ENCODE measurements at regions not wholly inside any gene's neighbourhood (a gene's known extent, or its start where the extent isn't known, plus 50 kb on each side); places are given as distances from the start of the nearest gene placed in this dataset.

DNA sequence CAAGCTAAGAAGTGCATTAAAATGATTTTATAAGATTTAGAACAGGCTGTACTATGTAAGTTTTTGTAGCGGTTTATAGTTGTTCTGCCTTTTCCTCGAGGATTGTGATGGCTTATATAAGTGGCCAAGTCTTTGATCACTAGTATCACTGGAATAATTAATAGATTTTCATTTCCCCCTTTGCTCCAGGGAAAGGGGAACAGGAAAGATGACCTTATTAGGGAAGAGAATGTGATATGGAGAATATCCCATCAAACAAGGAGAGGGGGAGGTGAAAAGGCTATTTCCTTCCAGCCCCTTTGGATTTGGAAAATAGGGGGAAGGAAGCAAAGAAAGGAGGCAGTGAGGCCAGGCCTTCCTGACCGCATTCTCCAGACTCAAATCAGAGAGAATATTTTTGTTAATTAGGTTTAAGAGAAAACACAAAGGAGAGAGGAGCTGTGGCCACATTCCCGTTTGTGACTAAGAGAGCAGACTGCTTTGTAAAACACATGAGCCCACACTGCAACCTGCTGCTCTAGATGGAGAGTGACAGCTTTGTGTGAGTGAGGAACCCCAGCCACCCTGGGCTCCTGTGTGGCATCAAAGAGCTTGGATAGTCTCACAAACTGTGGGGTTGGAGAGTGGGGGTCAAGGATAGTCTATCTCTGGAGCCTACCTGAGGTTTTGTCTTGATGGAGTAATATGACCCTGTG, 359.5 kb downstream of the DTWD2 start:
- intact Hi-C loops (cut with DNase I): no loop called here
- Histone ChIP-seq H3K4me3 (no peak overlapping the region), H3K27ac (no peak overlapping the region), H3K27me3 (no peaks in the 10 kb centered on the region), H3K9me3 (no peaks in the 10 kb centered on the region), H3K4me1 (no peaks in the 10 kb centered on the region), H3K36me3 (no peaks in the 10 kb centered on the region)
- no peak for DNase-seq
- 39 to 43% methylated on average over 4 of the region's 4 CpGs for WGBS, 2 donors
- TF ChIP-seq, protein P1, sequence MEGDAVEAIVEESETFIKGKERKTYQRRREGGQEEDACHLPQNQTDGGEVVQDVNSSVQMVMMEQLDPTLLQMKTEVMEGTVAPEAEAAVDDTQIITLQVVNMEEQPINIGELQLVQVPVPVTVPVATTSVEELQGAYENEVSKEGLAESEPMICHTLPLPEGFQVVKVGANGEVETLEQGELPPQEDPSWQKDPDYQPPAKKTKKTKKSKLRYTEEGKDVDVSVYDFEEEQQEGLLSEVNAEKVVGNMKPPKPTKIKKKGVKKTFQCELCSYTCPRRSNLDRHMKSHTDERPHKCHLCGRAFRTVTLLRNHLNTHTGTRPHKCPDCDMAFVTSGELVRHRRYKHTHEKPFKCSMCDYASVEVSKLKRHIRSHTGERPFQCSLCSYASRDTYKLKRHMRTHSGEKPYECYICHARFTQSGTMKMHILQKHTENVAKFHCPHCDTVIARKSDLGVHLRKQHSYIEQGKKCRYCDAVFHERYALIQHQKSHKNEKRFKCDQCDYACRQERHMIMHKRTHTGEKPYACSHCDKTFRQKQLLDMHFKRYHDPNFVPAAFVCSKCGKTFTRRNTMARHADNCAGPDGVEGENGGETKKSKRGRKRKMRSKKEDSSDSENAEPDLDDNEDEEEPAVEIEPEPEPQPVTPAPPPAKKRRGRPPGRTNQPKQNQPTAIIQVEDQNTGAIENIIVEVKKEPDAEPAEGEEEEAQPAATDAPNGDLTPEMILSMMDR (IDR thresholded peaks at IDR 0.05): no peak
- no peak for TF ChIP-seq POLR2A (IDR thresholded peaks at IDR 0.05)

DNA sequence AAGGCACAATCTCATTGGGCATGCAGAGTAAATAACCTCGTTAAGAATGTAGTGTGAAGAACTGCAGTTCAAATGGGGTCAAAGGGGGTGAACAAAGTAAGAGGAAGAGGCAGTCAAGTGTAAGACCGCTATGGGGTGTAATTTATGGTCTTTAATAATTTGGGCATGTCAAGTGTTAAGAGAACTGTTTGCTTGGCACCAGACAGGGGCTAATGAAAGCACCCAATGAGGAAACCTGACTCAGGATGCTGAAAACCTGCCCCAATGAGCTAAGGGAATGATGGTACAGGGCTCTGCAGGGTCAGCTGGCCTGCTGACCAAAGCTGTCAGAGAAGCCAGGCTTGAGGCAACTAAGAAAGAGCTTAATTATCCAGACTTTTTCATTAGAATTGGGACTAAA, 368.1 kb downstream of the DTWD2 start:
- no peaks in the 10 kb centered on the region for H3K4me1 ChIP-seq
- H3K27me3 ChIP-seq: no peaks in the 10 kb centered on the region
- H3K36me3 ChIP-seq: no peaks in the 10 kb centered on the region
- no peaks in the 10 kb centered on the region for H3K9me3 ChIP-seq
- intact Hi-C loops (cut with DNase I): no loop called here
- WGBS, 2 donors: 31 to 68% methylated on average over 2 of the region's 2 CpGs
- TF ChIP-seq, protein P1 (IDR thresholded peaks at IDR 0.05): no peak
- no peak for TF ChIP-seq POLR2A (IDR thresholded peaks at IDR 0.05)
- no peak for DNase-seq
- no peak overlapping the region for H3K4me3 ChIP-seq
- H3K27ac ChIP-seq: no peak overlapping the region

DNA sequence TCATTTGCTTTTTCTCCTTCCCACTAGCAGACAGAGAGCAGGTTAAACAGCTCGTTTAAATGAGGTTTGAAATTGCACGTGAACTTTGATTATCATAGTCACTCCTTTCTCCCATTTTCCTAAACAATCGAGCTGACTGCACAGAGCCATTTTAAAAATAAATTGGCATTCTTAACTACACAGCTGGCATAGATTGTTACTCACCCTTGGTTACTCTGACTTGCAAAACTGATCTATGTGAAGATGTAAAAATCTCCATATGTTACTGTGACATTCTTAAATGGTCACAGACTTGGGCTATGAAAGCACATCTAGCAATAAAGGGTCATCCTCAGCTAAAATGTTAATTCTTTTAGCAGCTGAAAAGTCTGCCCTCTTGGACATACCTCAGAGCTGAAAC, 368.5 kb downstream of the DTWD2 start:
- TF ChIP-seq, protein P1 (IDR thresholded peaks at IDR 0.05): no peak
- TF ChIP-seq POLR2A (IDR thresholded peaks at IDR 0.05): no peak

DNA sequence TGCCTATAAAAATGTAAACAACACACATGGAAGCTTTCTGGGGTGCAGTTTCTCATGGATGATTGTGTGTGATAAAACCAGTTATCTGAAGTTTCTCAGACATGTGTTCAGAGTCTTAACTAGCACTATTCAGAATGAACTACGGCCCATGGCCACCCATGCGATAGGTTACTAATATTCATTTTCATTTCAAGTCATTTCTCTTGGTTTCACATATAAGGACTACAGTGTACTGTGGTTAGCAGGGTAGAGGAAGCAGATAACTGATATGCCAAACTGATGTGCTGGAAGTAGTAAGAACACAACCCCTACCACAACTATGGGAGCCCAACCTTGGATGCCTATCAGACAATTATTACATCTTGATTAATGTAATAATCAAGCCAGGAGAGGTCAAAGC, 372.1 kb downstream of the DTWD2 start:
- Histone ChIP-seq H3K27me3 (no peaks in the 10 kb centered on the region), H3K4me3 (no peak overlapping the region), H3K4me1 (no peaks in the 10 kb centered on the region), H3K9me3 (no peaks in the 10 kb centered on the region), H3K36me3 (no peaks in the 10 kb centered on the region), H3K27ac (no peak overlapping the region)
- TF ChIP-seq POLR2A (IDR thresholded peaks at IDR 0.05): no peak
- TF ChIP-seq, protein P1 (IDR thresholded peaks at IDR 0.05): no peak
- WGBS, 2 donors: 40 to 50% methylated on average over 2 of the region's 2 CpGs
- intact Hi-C loops (cut with DNase I): no loop called here
- DNase-seq: no peak

More for the DNA sequence above, 368.5 kb downstream of the DTWD2 start:
- WGBS, 2 donors: 44 to 48% methylated on average over 3 of the region's 3 CpGs
- Histone ChIP-seq H3K27ac (no peak overlapping the region), H3K9me3 (no peaks in the 10 kb centered on the region), H3K36me3 (no peaks in the 10 kb centered on the region), H3K4me3 (no peak overlapping the region), H3K4me1 (no peaks in the 10 kb centered on the region), H3K27me3 (no peaks in the 10 kb centered on the region)
- no peak for DNase-seq
- intact Hi-C loops (cut with DNase I): no loop called here

DNA sequence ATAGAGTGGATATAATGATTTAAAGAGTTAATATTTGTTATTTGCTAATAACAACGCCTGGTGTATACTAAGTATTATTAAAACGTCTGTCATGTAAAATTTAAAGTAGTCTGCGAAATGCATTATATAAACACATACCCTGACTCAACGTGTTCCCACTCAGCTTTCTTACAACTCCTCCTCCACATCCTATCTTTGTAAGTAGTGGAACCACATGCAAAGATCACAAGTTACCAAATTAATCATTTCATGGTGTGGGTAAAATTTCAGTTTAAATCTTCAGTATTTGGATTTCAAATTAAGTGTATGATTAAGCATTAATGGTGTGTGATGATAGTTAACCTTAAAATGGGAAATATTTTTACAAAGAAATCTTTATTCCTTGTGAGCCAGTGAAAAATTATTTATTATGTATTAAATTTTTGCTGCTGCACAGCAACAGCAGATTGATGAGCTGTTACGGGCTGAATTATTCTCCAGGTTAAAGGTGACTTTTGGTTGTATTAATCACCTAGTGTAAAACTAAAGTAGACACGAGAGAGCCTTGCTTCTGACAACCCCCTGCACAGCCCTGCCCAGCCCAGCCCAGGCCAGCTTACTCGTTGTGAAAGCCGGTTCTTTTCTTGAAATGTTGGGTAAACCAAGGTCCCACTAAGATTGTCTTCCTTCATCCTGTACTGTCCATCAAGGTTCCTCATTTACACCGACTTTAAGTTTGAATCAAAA, 373.5 kb downstream of the DTWD2 start:
- Histone ChIP-seq H3K4me1 (no peaks in the 10 kb centered on the region), H3K27ac (no peak overlapping the region), H3K36me3 (no peaks in the 10 kb centered on the region), H3K27me3 (no peaks in the 10 kb centered on the region), H3K4me3 (no peak overlapping the region), H3K9me3 (no peaks in the 10 kb centered on the region)
- no peak for DNase-seq
- TF ChIP-seq, protein P1 (IDR thresholded peaks at IDR 0.05): no peak
- no peak for TF ChIP-seq POLR2A (IDR thresholded peaks at IDR 0.05)
- intact Hi-C loops (cut with DNase I): no loop called here
- 45 to 54% methylated on average over 9 of the region's 9 CpGs for whole genome bisulfite sequencing, 2 donors
